Neural cell (in vitro differentiated cells): ENCODE measurements at regions not wholly inside any gene's neighbourhood (a gene's known extent, or its start where the extent isn't known, plus 50 kb on each side); places are given as distances from the start of the nearest gene placed in this dataset.

Source experiments
- CTCF ChIP-seq: fragments of 450-650 bp; IDR thresholded peaks from 2 replicates; pipeline ENCODE4 v1.5.1; 2014; ENCODE audit warnings: antibody characterized with exemption, mild to moderate bottlenecking, moderate library complexity; ENCODE audit not compliant: poor library complexity, severe bottlenecking
- EZH2 ChIP-seq: fragments of 200-600, 300-800 bp; shearing (Covaris generic), sonication (generic); IDR thresholded peaks from 2 replicates; pipeline ENCODE4 v1.6.1; 2014; ENCODE audit warnings: antibody characterized with exemption, low read length, borderline replicate concordance, mild to moderate bottlenecking; ENCODE audit not compliant: insufficient read depth, poor library complexity, severe bottlenecking
- MXI1 ChIP-seq: fragments of 450-650 bp; conservative IDR thresholded peaks from 2 replicates; pipeline ENCODE4 v1.6.1; 2014; ENCODE audit warnings: antibody characterized with exemption, mild to moderate bottlenecking; ENCODE audit not compliant: poor library complexity, severe bottlenecking
- POLR2AphosphoS5 ChIP-seq: IDR thresholded peaks from 2 replicates; pipeline ENCODE4 v1.6.1; 2012
- RAD21 ChIP-seq: fragments of 450-650 bp; conservative IDR thresholded peaks from 2 replicates; pipeline ENCODE4 v1.6.1; 2014; ENCODE audit warnings: antibody characterized with exemption, mild to moderate bottlenecking, moderate library complexity
- REST ChIP-seq: IDR thresholded peaks from 2 replicates; pipeline ENCODE4 v1.6.1; 2012; ENCODE audit warnings: borderline replicate concordance
- TAF1 ChIP-seq: IDR thresholded peaks from 2 replicates; pipeline ENCODE4 v1.6.1; 2012; ENCODE audit warnings: low read depth

GRCh38 chr6:48671505-48671904 is 560.5 kb upstream of the PTCHD4 start:
- no peak for TF ChIP-seq CTCF
- no peak for TF ChIP-seq REST
- TF ChIP-seq EZH2: no peak
- TF ChIP-seq TAF1: no peak
- TF ChIP-seq POLR2AphosphoS5: no peak
- TF ChIP-seq RAD21: no peak
- TF ChIP-seq MXI1: no peak
